B cell (primary cell): ENCODE measurements at regions not wholly inside any gene's neighbourhood (a gene's known extent, or its start where the extent isn't known, plus 50 kb on each side); places are given as distances from the start of the nearest gene placed in this dataset.

Experiments
- ATAC-seq: fragments of 200-7000 bp; cut with Tn5 transposase; one replicate; pipeline ENCODE4 v1.10.0; 2021; ENCODE audit warnings: low read depth, mild to moderate bottlenecking, moderate number of reproducible peaks, moderate library complexity
- CTCF ChIA-PET: fragments of 350-600 bp; sonication (Branson Sonifier 250); formaldehyde crosslinking; loops from one replicate; lab custom pipeline; 2021; ENCODE audit warnings: antibody characterized with exemption, inconsistent platforms; lab: Charles Lee
- POLR2A ChIA-PET: fragments of 350-600 bp; sonication (Branson Sonifier 250); formaldehyde crosslinking; loops from one replicate; lab custom pipeline; 2021; ENCODE audit warnings: antibody characterized with exemption; lab: Charles Lee
- DNase-seq: peaks from one replicate; pipeline ENCODE4 v3.0.0; 2013
- H2AFZ ChIP-seq: 2 replicates; pipeline ENCODE4 v1.6.1; 2012; ENCODE audit warnings: mild to moderate bottlenecking, low read depth, low read length; ENCODE audit not compliant: insufficient read depth, poor library complexity, severe bottlenecking
- H3K27ac ChIP-seq, 2 donors: 1 replicate in 1 of 2; 2 replicates in 1 of 2; pipeline ENCODE4 v1.5.1; 2012 to 2013; ENCODE audit warnings: low read length in 2 of 2, mild to moderate bottlenecking in 2 of 2, moderate library complexity in 1 of 2
- H3K27me3 ChIP-seq, 4 experiments: fragments of 200-600 bp in 1 of 4; sonication (generic) in 1 of 4; replicated peaks in 1 of 4; 1 replicate in 2 of 4; 2 replicates in 2 of 4; pipeline versions ENCODE4 v1.6.1 to v1.7.0; 2013 to 2016; ENCODE audit warnings: low read length in 3 of 4, mild to moderate bottlenecking in 2 of 4, mixed read lengths in 1 of 4, moderate library complexity in 1 of 4; ENCODE audit not compliant: insufficient read depth in 4 of 4, control insufficient read depth in 3 of 4; ENCODE audit errors: control extremely low read depth in 1 of 4
- H3K36me3 ChIP-seq, 2 experiments: replicated peaks in 1 of 2; 1 replicate in 1 of 2; 2 replicates in 1 of 2; pipeline versions ENCODE4 v1.6.1 to v1.7.1; 2013; ENCODE audit warnings: low read length in 1 of 2; ENCODE audit not compliant: insufficient read depth in 2 of 2, control insufficient read depth in 1 of 2; ENCODE audit errors: control extremely low read depth in 1 of 2, extremely low read depth in 1 of 2
- H3K4me1 ChIP-seq, 2 donors: fragments of 200-600 bp in 1 of 2; sonication (generic) in 1 of 2; 1 replicate in 1 of 2; 2 replicates in 1 of 2; pipeline versions ENCODE4 v1.5.1 to v1.6.1; 2013 to 2017; ENCODE audit warnings: low read length in 2 of 2; ENCODE audit not compliant: control insufficient read depth in 2 of 2, insufficient read depth in 2 of 2
- H3K4me2 ChIP-seq: replicated peaks from 2 replicates; pipeline ENCODE3; 2012; ENCODE audit warnings: mild to moderate bottlenecking, low read depth, low read length; ENCODE audit not compliant: poor library complexity, severe bottlenecking
- H3K4me3 ChIP-seq, 5 experiments: fragments of 200-600 bp in 1 of 5; sonication (generic) in 1 of 5; 1 replicate in 3 of 5; 2 replicates in 2 of 5; pipeline versions ENCODE4 v1.5.1 to v1.7.0; 2011 to 2016; ENCODE audit warnings: low read length in 4 of 5, mild to moderate bottlenecking in 4 of 5, low read depth in 2 of 5, control low read depth in 1 of 5, moderate library complexity in 1 of 5; ENCODE audit not compliant: insufficient read depth in 1 of 5; ENCODE audit errors: control extremely low read depth in 1 of 5, extremely low read depth in 1 of 5
- H3K79me2 ChIP-seq: fragments of 200-600 bp; sonication (generic); one replicate; pipeline ENCODE4 v1.6.0; 2016; ENCODE audit warnings: low read length; ENCODE audit not compliant: control insufficient read depth, insufficient read depth
- H3K9ac ChIP-seq: fragments of 200-600 bp; sonication (generic); 2 replicates; pipeline ENCODE4 v1.6.1; 2017; ENCODE audit warnings: mild to moderate bottlenecking, low read length, moderate library complexity
- H3K9me3 ChIP-seq, 3 donors: one replicate each; pipeline versions ENCODE4 v1.6.1 to v1.7.1; 2013; ENCODE audit warnings: low read length in 2 of 3; ENCODE audit not compliant: control insufficient read depth in 2 of 3, insufficient read depth in 1 of 3; ENCODE audit errors: control extremely low read depth in 1 of 3
- H4K20me1 ChIP-seq: 2 replicates; pipeline ENCODE4 v1.6.0; 2012; ENCODE audit warnings: mild to moderate bottlenecking, low read length; ENCODE audit not compliant: insufficient read depth, control insufficient read depth, poor library complexity, severe bottlenecking
- H3K27ac Mint-ChIP-seq: one replicate; pipeline ENCODE4 v1.8.0; 2021; ENCODE audit warnings: mixed read lengths
- H3K27me3 Mint-ChIP-seq: one replicate; pipeline ENCODE4 v1.8.0; 2021; ENCODE audit warnings: mixed read lengths
- H3K4me1 Mint-ChIP-seq: one replicate; pipeline ENCODE4 v1.8.0; 2021; ENCODE audit warnings: mixed read lengths
- H3K4me3 Mint-ChIP-seq: one replicate; pipeline ENCODE4 v1.8.0; 2021; ENCODE audit warnings: mixed read lengths
- H3K9me3 Mint-ChIP-seq: one replicate; pipeline ENCODE4 v1.8.0; 2022; ENCODE audit warnings: mixed read lengths; ENCODE audit not compliant: insufficient read depth
- EZH2 ChIP-seq: IDR thresholded peaks from 2 replicates; pipeline ENCODE4 v1.6.1; 2012; ENCODE audit warnings: borderline replicate concordance, low read depth, mild to moderate bottlenecking, moderate library complexity, low read length; ENCODE audit not compliant: insufficient read depth, poor library complexity, severe bottlenecking
- WGBS: methylation state at CpG from one replicate; pipeline ENCODE4 v1.1.5; 2013; ENCODE audit warnings: missing lambda C conversion rate; ENCODE audit not compliant: insufficient coverage; 5-methylcytosine and 5-hydroxymethylcytosine counted together
- intact Hi-C: fragments of 100-400 bp; cut with micrococcal nuclease; formaldehyde crosslinking; loops from one replicate; pipeline ENCODE4 v1.10.0; 2022
- TF ChIP-seq, protein P1 (sequence below): fragments of 200-600 bp; IDR thresholded peaks from one replicate; pipeline ENCODE4 v1.8.0; 2022; ENCODE audit warnings: antibody characterized with exemption, mild to moderate bottlenecking

DNA sequence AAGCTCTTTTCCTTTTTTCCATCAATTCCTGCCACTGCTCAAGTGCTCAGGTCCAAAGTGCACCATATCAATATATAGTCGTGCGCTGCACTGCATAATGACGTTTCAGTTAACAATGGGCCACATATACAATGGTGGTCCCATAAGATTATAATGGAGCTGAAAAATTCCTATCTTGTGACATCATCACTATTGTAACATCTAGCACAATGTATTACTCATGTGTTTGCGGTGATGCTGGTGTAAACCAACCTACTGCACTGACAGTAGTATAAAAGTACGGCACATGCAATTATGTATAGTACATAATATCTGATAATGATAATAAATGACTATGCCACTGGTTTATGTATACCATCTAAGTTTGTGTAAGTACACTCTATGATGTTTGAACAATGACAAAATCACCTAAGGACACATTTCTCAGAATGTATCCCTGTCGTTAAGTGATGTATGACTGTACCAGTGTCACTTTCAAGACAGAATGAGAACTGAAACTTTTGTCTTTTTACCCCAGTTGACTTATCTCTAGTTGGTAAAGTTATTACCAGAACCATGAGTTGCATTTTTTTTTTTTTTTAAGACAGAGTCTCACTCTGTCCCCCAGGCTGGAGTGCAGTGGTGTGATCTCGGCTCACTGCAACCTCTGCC lies 53.7 kb upstream of the INSM2 start:
- H3K4me1 Mint-ChIP-seq, result no peaks in the 10 kb centered on the region
- no peak overlapping the region for H3K4me3 Mint-ChIP-seq
- H4K20me1 ChIP-seq, result no peaks in the 10 kb centered on the region
- H3K9me3 Mint-ChIP-seq, result no peaks in the 10 kb centered on the region
- no peak overlapping the region for H3K27ac ChIP-seq
- no peak overlapping the region for H3K27ac Mint-ChIP-seq
- peaks cover 0 to 5% (median 0%) of the 10 kb centered on the region in 4 experiments for H3K27me3 ChIP-seq
- DNase-seq (no peak), ATAC-seq (no peak)
- intact Hi-C loops, result no loop called here
- CTCF ChIA-PET, result no interaction called here
- WGBS, result 57% methylated on average over 1 of the region's 7 CpGs
- no peak overlapping the region for H3K4me2 ChIP-seq
- H3K9ac ChIP-seq, result no peak overlapping the region
- H3K36me3 ChIP-seq, result no peaks in the 10 kb centered on the region
- no peaks in the 10 kb centered on the region for H3K9me3 ChIP-seq
- no peaks in the 10 kb centered on the region for H3K4me1 ChIP-seq
- H2AFZ ChIP-seq, result no peak overlapping the region
- TF ChIP-seq, protein P1, sequence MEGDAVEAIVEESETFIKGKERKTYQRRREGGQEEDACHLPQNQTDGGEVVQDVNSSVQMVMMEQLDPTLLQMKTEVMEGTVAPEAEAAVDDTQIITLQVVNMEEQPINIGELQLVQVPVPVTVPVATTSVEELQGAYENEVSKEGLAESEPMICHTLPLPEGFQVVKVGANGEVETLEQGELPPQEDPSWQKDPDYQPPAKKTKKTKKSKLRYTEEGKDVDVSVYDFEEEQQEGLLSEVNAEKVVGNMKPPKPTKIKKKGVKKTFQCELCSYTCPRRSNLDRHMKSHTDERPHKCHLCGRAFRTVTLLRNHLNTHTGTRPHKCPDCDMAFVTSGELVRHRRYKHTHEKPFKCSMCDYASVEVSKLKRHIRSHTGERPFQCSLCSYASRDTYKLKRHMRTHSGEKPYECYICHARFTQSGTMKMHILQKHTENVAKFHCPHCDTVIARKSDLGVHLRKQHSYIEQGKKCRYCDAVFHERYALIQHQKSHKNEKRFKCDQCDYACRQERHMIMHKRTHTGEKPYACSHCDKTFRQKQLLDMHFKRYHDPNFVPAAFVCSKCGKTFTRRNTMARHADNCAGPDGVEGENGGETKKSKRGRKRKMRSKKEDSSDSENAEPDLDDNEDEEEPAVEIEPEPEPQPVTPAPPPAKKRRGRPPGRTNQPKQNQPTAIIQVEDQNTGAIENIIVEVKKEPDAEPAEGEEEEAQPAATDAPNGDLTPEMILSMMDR, result no peak
- TF ChIP-seq EZH2, result no peak
- H3K79me2 ChIP-seq, result no peaks in the 10 kb centered on the region
- no peak overlapping the region for H3K4me3 ChIP-seq
- peaks cover 20% of the 10 kb centered on the region for H3K27me3 Mint-ChIP-seq
- POLR2A ChIA-PET, result no interaction called here

DNA sequence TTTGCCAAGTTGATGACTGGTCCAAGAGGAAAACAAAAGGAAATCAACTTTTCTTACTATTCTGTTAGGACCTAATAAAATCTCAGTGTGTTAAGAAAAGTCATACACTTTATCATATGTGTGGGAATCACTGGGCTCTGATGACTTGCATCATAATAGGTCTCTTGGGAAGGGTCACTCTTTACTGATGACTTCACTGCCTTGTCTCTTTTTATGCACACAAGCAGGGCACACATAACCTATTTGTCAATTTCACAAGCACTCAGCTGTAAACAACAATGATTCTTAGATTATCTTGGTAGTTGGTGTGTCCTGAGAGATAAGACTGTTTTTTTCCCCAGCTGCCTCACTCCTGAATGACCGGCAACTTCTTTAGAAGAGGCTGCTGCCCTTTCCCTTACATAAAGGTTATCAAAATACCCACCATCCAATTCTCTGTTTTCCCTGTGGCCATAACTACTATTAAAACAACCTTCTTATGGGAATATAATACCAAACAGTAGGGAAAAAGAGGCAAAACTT lies 50.9 kb upstream of the INSM2 start:
- no peak for DNase-seq
- H3K27ac Mint-ChIP-seq, result no peak overlapping the region
- H3K9ac ChIP-seq, result no peak overlapping the region
- no peaks in the 10 kb centered on the region for H3K79me2 ChIP-seq
- TF ChIP-seq, protein P1, result no peak
- no peaks in the 10 kb centered on the region for H3K36me3 ChIP-seq
- H3K4me3 Mint-ChIP-seq, result no peak overlapping the region
- POLR2A ChIA-PET, result no interaction called here
- H3K9me3 ChIP-seq, result no peaks in the 10 kb centered on the region
- no peak overlapping the region for H3K4me3 ChIP-seq
- H3K4me1 Mint-ChIP-seq, result no peaks in the 10 kb centered on the region
- no peak overlapping the region for H3K27ac ChIP-seq
- ATAC-seq, result no peak
- no peak overlapping the region for H2AFZ ChIP-seq
- intact Hi-C loops, result no loop called here
- H3K9me3 Mint-ChIP-seq, result no peaks in the 10 kb centered on the region
- peaks cover 15% of the 10 kb centered on the region for H3K27me3 Mint-ChIP-seq
- H3K27me3 ChIP-seq, result peaks cover 0 to 1% (median 0%) of the 10 kb centered on the region in 4 experiments
- H4K20me1 ChIP-seq, result no peaks in the 10 kb centered on the region
- H3K4me2 ChIP-seq, result no peak overlapping the region
- no CpG with 5 or more reads among the region's 1 CpG for WGBS
- H3K4me1 ChIP-seq, result no peaks in the 10 kb centered on the region
- CTCF ChIA-PET, result no interaction called here
